Astrocyte (in vitro differentiated cells and primary cell): ENCODE measurements at regions not wholly inside any gene's neighbourhood (a gene's known extent, or its start where the extent isn't known, plus 50 kb on each side); places are given as distances from the start of the nearest gene placed in this dataset.
A peak's percentile ranks its signal among the peaks of the same experiment; 100 is the strongest.

Source experiments
- DNase-seq: peaks from one replicate; pipeline ENCODE4 v3.0.0-alpha.2; 2010; ENCODE audit warnings: low read depth
- FAIRE-seq: peaks from 2 replicates; lab custom pipeline; 2011; peaks lifted over from hg19 to GRCh38; lab: Jason Lieb, UNC
- H2AFZ ChIP-seq: 2 replicates; pipeline ENCODE4 v1.6.0; 2012; ENCODE audit warnings: low read depth, low read length, inconsistent platforms
- H3K27ac ChIP-seq: 2 replicates; pipeline ENCODE4 v1.5.1; 2011; ENCODE audit warnings: low read depth, low read length, inconsistent platforms
- H3K27me3 ChIP-seq: 2 replicates; pipeline ENCODE4 v1.6.0; 2011; ENCODE audit warnings: low read length, inconsistent platforms; ENCODE audit not compliant: insufficient read depth
- H3K36me3 ChIP-seq: 2 replicates; pipeline ENCODE4 v1.5.1; 2011; ENCODE audit warnings: low read length, inconsistent platforms; ENCODE audit not compliant: insufficient read depth
- H3K4me1 ChIP-seq: 2 replicates; pipeline ENCODE4 v1.5.1; 2011; ENCODE audit warnings: low read length, inconsistent platforms; ENCODE audit not compliant: insufficient read depth
- H3K4me2 ChIP-seq: 2 replicates; pipeline ENCODE4 v1.6.0; 2012; ENCODE audit warnings: low read length, inconsistent platforms
- H3K4me3 ChIP-seq: 2 replicates; pipeline ENCODE4 v1.5.1; 2011; ENCODE audit warnings: low read depth, mild to moderate bottlenecking, low read length, inconsistent platforms; ENCODE audit not compliant: insufficient read depth
- H3K79me2 ChIP-seq: 2 replicates; pipeline ENCODE4 v1.6.0; 2012; ENCODE audit warnings: mild to moderate bottlenecking, low read length, inconsistent platforms; ENCODE audit not compliant: insufficient read depth
- H3K9ac ChIP-seq: 2 replicates; pipeline ENCODE4 v1.6.0; 2012; ENCODE audit warnings: mild to moderate bottlenecking, low read length, inconsistent platforms
- H3K9me3 ChIP-seq: 2 replicates; pipeline ENCODE4 v1.5.1; 2012; ENCODE audit warnings: low read depth, mild to moderate bottlenecking, low read length, inconsistent platforms; ENCODE audit not compliant: insufficient read depth
- H4K20me1 ChIP-seq: 2 replicates; pipeline ENCODE4 v1.6.0; 2012; ENCODE audit warnings: low read length, inconsistent platforms; ENCODE audit not compliant: insufficient read depth
- H3K27ac Mint-ChIP-seq: one replicate; pipeline ENCODE4 v1.8.0; 2021; ENCODE audit warnings: mild to moderate bottlenecking, mixed read lengths; ENCODE audit not compliant: unreplicated experiment
- H3K27me3 Mint-ChIP-seq: one replicate; pipeline ENCODE4 v1.8.0; 2021; ENCODE audit warnings: low read depth, mixed read lengths; ENCODE audit not compliant: unreplicated experiment
- H3K36me3 Mint-ChIP-seq: one replicate; pipeline ENCODE4 v1.8.0; 2021; ENCODE audit warnings: low read depth, mixed read lengths; ENCODE audit not compliant: unreplicated experiment
- H3K4me1 Mint-ChIP-seq: one replicate; pipeline ENCODE4 v1.8.0; 2021; ENCODE audit warnings: low read depth, mixed read lengths; ENCODE audit not compliant: unreplicated experiment
- H3K4me3 Mint-ChIP-seq: one replicate; pipeline ENCODE4 v1.8.0; 2021; ENCODE audit warnings: mild to moderate bottlenecking, moderate library complexity, mixed read lengths; ENCODE audit not compliant: unreplicated experiment
- H3K9me3 Mint-ChIP-seq: one replicate; pipeline ENCODE4 v1.8.0; 2021; ENCODE audit warnings: mild to moderate bottlenecking, mixed read lengths; ENCODE audit not compliant: unreplicated experiment
- CTCF ChIP-seq: IDR thresholded peaks from 2 replicates; pipeline ENCODE4 v1.5.1; 2011; ENCODE audit warnings: low read depth, mild to moderate bottlenecking, inconsistent platforms, low read length, moderate library complexity; ENCODE audit not compliant: insufficient read depth
- EZH2 ChIP-seq: IDR thresholded peaks from 2 replicates; pipeline ENCODE4 v1.6.1; 2012; ENCODE audit warnings: mild to moderate bottlenecking, low read length, inconsistent platforms; ENCODE audit not compliant: insufficient read depth

- Mint-ChIP-seq H3K27me3 (no peaks in the 10 kb centered on the region), H3K4me3 (no peak overlapping the region), H3K4me1 (peaks cover 12% of the 10 kb centered on the region), H3K36me3 (no peaks in the 10 kb centered on the region), H3K9me3 (no peaks in the 10 kb centered on the region), H3K27ac (peak overlapping the region; percentile 75)
- Histone ChIP-seq H2AFZ (no peak overlapping the region), H3K4me3 (no peak overlapping the region), H3K4me1 (no peaks in the 10 kb centered on the region), H3K27me3 (no peaks in the 10 kb centered on the region), H3K36me3 (no peaks in the 10 kb centered on the region), H3K79me2 (no peaks in the 10 kb centered on the region), H3K27ac (no peak overlapping the region), H3K9me3 (no peaks in the 10 kb centered on the region), H3K4me2 (no peak overlapping the region), H4K20me1 (no peaks in the 10 kb centered on the region), H3K9ac (no peak overlapping the region)
- FAIRE-seq (no peak), DNase-seq (no peak)
- TF ChIP-seq CTCF = no peak
- no peak for TF ChIP-seq EZH2
These were observed 439.4 kb downstream of the C3orf38 start for GRCh38 chr3:88589138-88589537.

- FAIRE-seq (no peak), DNase-seq (peak; percentile 1)
- Histone ChIP-seq H3K4me2 (no peak overlapping the region), H3K36me3 (no peaks in the 10 kb centered on the region), H3K79me2 (no peaks in the 10 kb centered on the region), H3K4me3 (no peak overlapping the region), H2AFZ (no peak overlapping the region), H3K9ac (no peak overlapping the region), H3K27me3 (no peaks in the 10 kb centered on the region), H3K4me1 (no peaks in the 10 kb centered on the region), H4K20me1 (no peaks in the 10 kb centered on the region), H3K9me3 (no peaks in the 10 kb centered on the region), H3K27ac (no peak overlapping the region)
- H3K36me3 Mint-ChIP-seq = no peaks in the 10 kb centered on the region
- TF ChIP-seq EZH2 (no peak), CTCF (no peak)
- no peaks in the 10 kb centered on the region for H3K9me3 Mint-ChIP-seq
- H3K4me3 Mint-ChIP-seq = no peak overlapping the region
- peaks cover 4% of the 10 kb centered on the region for H3K4me1 Mint-ChIP-seq
- no peaks in the 10 kb centered on the region for H3K27me3 Mint-ChIP-seq
- H3K27ac Mint-ChIP-seq = no peak overlapping the region
These were observed 445.3 kb downstream of the C3orf38 start for GRCh38 chr3:88595026-88595425.

- Histone ChIP-seq H3K79me2 (no peaks in the 10 kb centered on the region), H3K27ac (no peak overlapping the region), H3K4me3 (no peak overlapping the region), H3K36me3 (no peaks in the 10 kb centered on the region), H4K20me1 (no peaks in the 10 kb centered on the region), H2AFZ (no peak overlapping the region), H3K27me3 (no peaks in the 10 kb centered on the region), H3K4me2 (no peak overlapping the region), H3K4me1 (no peaks in the 10 kb centered on the region), H3K9ac (no peak overlapping the region), H3K9me3 (no peaks in the 10 kb centered on the region)
- no peak for FAIRE-seq
- H3K36me3 Mint-ChIP-seq = no peaks in the 10 kb centered on the region
- no peak overlapping the region for H3K27ac Mint-ChIP-seq
- TF ChIP-seq CTCF (no peak), EZH2 (no peak)
- no peak for DNase-seq
- no peaks in the 10 kb centered on the region for H3K9me3 Mint-ChIP-seq
- no peaks in the 10 kb centered on the region for H3K27me3 Mint-ChIP-seq
- H3K4me1 Mint-ChIP-seq = no peaks in the 10 kb centered on the region
- H3K4me3 Mint-ChIP-seq = no peak overlapping the region
These were observed 446.7 kb downstream of the C3orf38 start for GRCh38 chr3:88596451-88596850.
